GM12878 (cell line): ENCODE measurements at regions not wholly inside any gene's neighbourhood (a gene's known extent, or its start where the extent isn't known, plus 50 kb on each side); places are given as distances from the start of the nearest gene placed in this dataset.

ENCODE experiments used
- ATAC-seq: fragments of 200-7000 bp; cut with Tn5 transposase; 3 replicates; pipeline ENCODE4 v1.9.1; 2020; ENCODE audit warnings: mild to moderate bottlenecking, moderate library complexity
- BruUV-seq: library from RNA; stranded (reverse); fragments of 400-500 nt; replicated peaks from 2 replicates; lab custom pipeline; 2021; lab: Mats Ljungman, UMichigan
- CTCF ChIA-PET: fragments of 300-600 bp; sonication (Branson Sonifier 250); formaldehyde crosslinking; extraction: SDS; loops from one replicate; lab custom pipeline; 2021; ENCODE audit warnings: inconsistent platforms; lab: Yijun Ruan, JAX
- POLR2A ChIA-PET: fragments of 350-600 bp; formaldehyde crosslinking; extraction: SDS; loops from one replicate; lab custom pipeline; 2021; ENCODE audit warnings: inconsistent platforms; lab: Charles Lee
- RAD21 ChIA-PET: fragments of 300-600 bp; sonication (Branson Sonifier 250); formaldehyde crosslinking; loops from one replicate; lab custom pipeline; 2023; ENCODE audit warnings: antibody characterized with exemption; ENCODE audit not compliant: unreplicated experiment; lab: Charles Lee
- SMC1A ChIA-PET: fragments of 300-600 bp; sonication (Branson Sonifier 250); formaldehyde crosslinking; loops from one replicate; lab custom pipeline; 2023; ENCODE audit not compliant: unreplicated experiment, uncharacterized antibody; lab: Charles Lee
- DNase-seq: peaks from one replicate; pipeline ENCODE4 v3.0.0-alpha.2; 2011; ENCODE audit warnings: low read depth, low spot score
- FAIRE-seq: peaks from 3 replicates; lab custom pipeline; 2011; peaks lifted over from hg19 to GRCh38; lab: Jason Lieb, UNC
- H2AFZ ChIP-seq: 2 replicates; pipeline ENCODE4 v1.6.0; 2011; ENCODE audit warnings: low read depth, low read length, control low read depth; ENCODE audit not compliant: control insufficient read depth
- H3K27ac ChIP-seq: 2 replicates; pipeline ENCODE4 v1.5.1; 2011; ENCODE audit warnings: control low read depth; ENCODE audit not compliant: control insufficient read depth, insufficient read depth
- H3K27me3 ChIP-seq, 2 experiments: replicated peaks in 1 of 2; 2 replicates each; pipeline versions ENCODE4 v1.6.0 to v1.6.1; 2011; ENCODE audit warnings: low read length in 1 of 2; ENCODE audit not compliant: control insufficient read depth in 2 of 2, insufficient read depth in 2 of 2
- H3K36me3 ChIP-seq, 2 experiments: 2 replicates each; pipeline ENCODE4 v1.5.1; 2011; ENCODE audit warnings: low read length in 1 of 2; ENCODE audit not compliant: control insufficient read depth in 2 of 2, insufficient read depth in 2 of 2
- H3K4me1 ChIP-seq: 2 replicates; pipeline ENCODE4 v1.6.1; 2011; ENCODE audit warnings: mild to moderate bottlenecking, low read length, moderate library complexity, mixed read lengths; ENCODE audit not compliant: control insufficient read depth, insufficient read depth
- H3K4me2 ChIP-seq: 2 replicates; pipeline ENCODE4 v1.6.0; 2011; ENCODE audit warnings: control low read depth; ENCODE audit not compliant: control insufficient read depth, insufficient read depth
- H3K4me3 ChIP-seq: fragments of 200-600 bp; sonication (generic); 2 replicates; pipeline ENCODE4 v1.5.1; 2016
- H3K79me2 ChIP-seq: 2 replicates; pipeline ENCODE4 v1.6.0; 2011; ENCODE audit warnings: low read length; ENCODE audit not compliant: control insufficient read depth, insufficient read depth
- H3K9ac ChIP-seq: 2 replicates; pipeline ENCODE4 v1.8.0; 2011; ENCODE audit warnings: low read length, control low read depth, mixed read lengths; ENCODE audit not compliant: control insufficient read depth, insufficient read depth
- H3K9me3 ChIP-seq: replicated peaks from 3 replicates; pipeline ENCODE4 v1.5.1; 2011; ENCODE audit warnings: mild to moderate bottlenecking, low read length; ENCODE audit not compliant: control insufficient read depth, insufficient read depth
- H4K20me1 ChIP-seq: 2 replicates; pipeline ENCODE4 v1.6.0; 2011; ENCODE audit not compliant: control insufficient read depth, insufficient read depth
- BACH1 ChIP-seq: fragments of 450-650 bp; IDR thresholded peaks from 2 replicates; pipeline ENCODE4 v1.6.1; 2017; ENCODE audit warnings: mild to moderate bottlenecking, borderline replicate concordance
- BMI1 ChIP-seq: fragments of 450-650 bp; IDR thresholded peaks from 2 replicates; pipeline ENCODE4 v1.6.1; 2016; ENCODE audit warnings: mild to moderate bottlenecking, moderate library complexity, borderline replicate concordance
- CREB1 ChIP-seq: IDR thresholded peaks from 2 replicates; pipeline ENCODE4 v1.6.1; 2012; ENCODE audit warnings: low read depth, mild to moderate bottlenecking, inconsistent platforms
- HCFC1 ChIP-seq: fragments of 150-350 bp; IDR thresholded peaks from 2 replicates; pipeline ENCODE4 v1.6.1; 2014; ENCODE audit warnings: low read length
- MXI1 ChIP-seq: fragments of 150-350 bp; IDR thresholded peaks from 2 replicates; pipeline ENCODE4 v1.6.1; 2011; ENCODE audit warnings: low read depth, mild to moderate bottlenecking, inconsistent platforms, low read length, improper control_type of control experiment
- NFXL1 ChIP-seq: fragments of 450-650 bp; IDR thresholded peaks from 2 replicates; pipeline ENCODE4 v1.6.1; 2017; ENCODE audit warnings: antibody characterized with exemption, mild to moderate bottlenecking, borderline replicate concordance
- SIX5 ChIP-seq: IDR thresholded peaks from 2 replicates; pipeline ENCODE4 v1.6.1; 2011; ENCODE audit warnings: mild to moderate bottlenecking, low read depth, low read length, moderate library complexity; ENCODE audit not compliant: severe bottlenecking
- SP1 ChIP-seq: IDR thresholded peaks from one replicate; pipeline ENCODE4 v1.6.1; 2011; ENCODE audit warnings: low read depth, low read length
- STAT3 ChIP-seq: IDR thresholded peaks from 2 replicates; pipeline ENCODE4 v1.6.1; 2011; ENCODE audit warnings: low read depth, low read length, improper control_type of control experiment
- WGBS: methylation state at CpG from one replicate; pipeline ENCODE4 v1.1.6; 2016; ENCODE audit warnings: low lambda C conversion rate; ENCODE audit not compliant: insufficient replicate concordance, insufficient coverage; ENCODE audit errors: missing lambda C conversion rate; 5-methylcytosine and 5-hydroxymethylcytosine counted together
- in situ Hi-C: fragments of 300-500 bp; cut with MboI; formaldehyde crosslinking; loops from 9 replicates; pipeline ENCODE4 v1.14.3; 2018; ENCODE audit warnings: mixed read lengths
- intact Hi-C: fragments of 100-400 bp; cut with micrococcal nuclease; formaldehyde crosslinking; loops from one replicate; pipeline ENCODE4 v1.14.2; 2022; ENCODE audit not compliant: unreplicated experiment

DNA sequence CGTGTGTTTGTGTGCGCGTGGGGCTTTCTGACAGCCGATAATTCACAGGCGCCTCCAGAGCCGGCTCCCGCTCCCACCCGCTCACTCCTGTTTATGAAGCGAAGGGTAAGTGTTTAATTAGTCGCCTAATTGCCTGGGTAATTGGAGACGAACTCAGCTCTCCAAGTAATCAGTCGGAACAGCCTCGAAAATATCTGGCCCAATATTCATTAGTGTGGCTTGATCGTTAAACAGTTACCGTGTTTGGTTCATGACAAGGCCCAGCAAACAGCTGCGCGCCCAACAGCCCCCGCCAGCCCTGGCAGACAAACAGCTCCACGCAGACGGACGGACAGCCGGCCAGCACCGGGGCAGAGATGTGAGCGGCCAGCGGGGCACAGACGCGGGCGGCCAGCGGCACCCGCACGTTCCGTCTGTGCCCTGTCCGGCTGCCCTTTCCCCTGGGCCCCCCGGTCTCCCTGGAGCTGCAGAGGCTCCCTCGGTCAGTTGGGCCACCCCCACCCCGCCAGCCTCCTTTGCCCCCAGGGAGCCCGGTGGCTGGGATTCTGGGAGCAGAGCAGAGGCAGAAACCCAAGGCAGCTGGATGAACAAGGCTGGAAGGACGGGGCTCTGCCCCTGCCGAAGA is 98.2 kb downstream of the UNCX start (continued):
- TF ChIP-seq BACH1, result no peak
- no peak for TF ChIP-seq SIX5
- TF ChIP-seq BMI1, result no peak
- no peak for TF ChIP-seq CREB1

DNA sequence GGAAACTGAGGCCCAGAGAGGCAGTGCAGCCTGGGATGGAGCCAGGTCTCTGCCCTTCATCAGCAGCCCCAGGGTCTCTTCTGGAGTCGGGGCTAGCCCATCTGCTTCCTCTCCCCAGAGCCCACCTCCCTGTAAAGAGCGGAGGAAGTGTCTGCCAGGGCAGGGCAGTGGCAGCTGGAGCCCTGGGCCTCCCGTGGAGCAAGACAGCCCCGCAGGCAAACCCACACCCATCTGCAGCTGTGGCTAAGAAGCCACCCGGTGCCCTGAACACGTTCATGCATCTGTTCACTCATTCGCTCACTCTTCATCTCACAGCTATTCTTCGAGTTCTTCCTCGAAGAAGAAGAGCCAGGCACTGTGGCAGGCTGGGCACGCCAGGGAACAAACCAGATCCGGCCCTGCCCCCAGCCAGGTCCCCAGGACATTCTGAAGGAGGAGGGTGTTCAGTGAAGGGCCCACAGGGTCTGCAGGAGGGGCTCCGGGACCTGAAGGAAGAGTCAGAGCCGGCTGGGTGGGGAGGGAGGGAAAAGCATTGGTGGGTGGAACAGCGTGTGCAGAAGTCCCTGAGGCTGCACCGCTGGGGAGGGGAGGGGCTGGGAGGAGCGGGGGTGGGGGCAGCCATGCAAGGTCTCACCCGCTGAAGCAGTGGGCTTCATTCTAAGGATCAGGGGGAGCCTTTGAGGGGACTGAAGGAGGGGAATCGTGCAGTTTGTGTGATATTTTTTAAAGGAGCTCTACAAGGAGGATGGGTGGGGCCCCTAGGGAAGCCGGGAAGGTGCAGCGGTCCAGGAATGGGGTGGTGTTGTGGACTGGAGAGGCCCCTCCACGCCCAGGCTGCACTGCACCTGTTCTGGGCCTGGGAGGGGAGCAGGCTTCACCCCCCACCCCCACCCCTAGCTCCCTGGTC is 99.1 kb downstream of the UNCX start:
- intact Hi-C loops (no loop called here), in situ Hi-C loops (no loop called here)
- Histone ChIP-seq H4K20me1 (no peaks in the 10 kb centered on the region), H3K9me3 (no peaks in the 10 kb centered on the region; the same call in 2 of the 3 replicates), H3K27me3 (no peaks in the 10 kb centered on the region), H3K4me2 (no peak overlapping the region), H2AFZ (no peak overlapping the region), H3K9ac (no peak overlapping the region), H3K4me3 (no peak overlapping the region), H3K27ac (no peak overlapping the region), H3K36me3 (no peaks in the 10 kb centered on the region), H3K79me2 (no peaks in the 10 kb centered on the region), H3K4me1 (no peaks in the 10 kb centered on the region)
- ChIA-PET SMC1A (no interaction called here), RAD21 (no interaction called here), CTCF (no interaction called here), POLR2A (no interaction called here)
- FAIRE-seq (no peak), ATAC-seq (no peak), DNase-seq (no peak)
- WGBS, result 27% methylated on average over 14 of the region's 21 CpGs
- no TSS peak for BruUV-seq
- TF ChIP-seq MXI1 (no peak), HCFC1 (no peak), NFXL1 (no peak), STAT3 (no peak), SP1 (no peak)
